Neural cell (in vitro differentiated cells): ENCODE measurements at regions not wholly inside any gene's neighbourhood (a gene's known extent, or its start where the extent isn't known, plus 50 kb on each side); places are given as distances from the start of the nearest gene placed in this dataset.

ENCODE experiments used
- H2AFZ ChIP-seq: fragments of 200-600, 300-800 bp; sonication (generic), shearing (Covaris generic); 2 replicates; pipeline ENCODE4 v1.6.0; 2014; ENCODE audit warnings: low read depth, mild to moderate bottlenecking, antibody characterized with exemption, low read length, moderate library complexity
- H3F3A ChIP-seq: fragments of 200-600 bp; shearing (Covaris generic); 2 replicates; pipeline ENCODE4 v1.6.1; 2016; ENCODE audit warnings: mild to moderate bottlenecking, moderate library complexity, mixed read lengths, antibody characterized with exemption, low read length; ENCODE audit not compliant: insufficient read depth, poor library complexity, severe bottlenecking
- H3K27ac ChIP-seq: fragments of 200-600, 300-800 bp; sonication (generic), shearing (Covaris generic); 2 replicates; pipeline ENCODE4 v1.5.1; 2014; ENCODE audit warnings: mild to moderate bottlenecking, low read length, moderate library complexity
- H3K27me3 ChIP-seq: fragments of 300-800, 200-600 bp; sonication (generic), shearing (Covaris generic); 2 replicates; pipeline ENCODE4 v1.6.0; 2014; ENCODE audit warnings: mild to moderate bottlenecking, low read depth, low read length, moderate library complexity; ENCODE audit not compliant: insufficient read depth
- H3K36me3 ChIP-seq: fragments of 300-800, 200-600 bp; sonication (generic), shearing (Covaris generic); 2 replicates; pipeline ENCODE4 v1.5.1; 2014; ENCODE audit warnings: mild to moderate bottlenecking, antibody characterized with exemption, low read length, moderate library complexity; ENCODE audit not compliant: insufficient read depth
- H3K4me2 ChIP-seq: fragments of 300-800, 200-600 bp; sonication (generic), shearing (Covaris generic); 2 replicates; pipeline ENCODE4 v1.6.0; 2014; ENCODE audit warnings: mild to moderate bottlenecking, low read length
- H3K4me3 ChIP-seq: fragments of 300-800, 200-600 bp; sonication (generic), shearing (Covaris generic); 2 replicates; pipeline ENCODE4 v1.5.1; 2014; ENCODE audit warnings: mild to moderate bottlenecking, low read length, moderate library complexity
- H3K79me2 ChIP-seq: fragments of 200-600 bp; shearing (Covaris generic); replicated peaks from 2 replicates; pipeline ENCODE4 v1.6.0; 2014; ENCODE audit warnings: mild to moderate bottlenecking, low read length, moderate library complexity; ENCODE audit not compliant: insufficient read depth
- H3K9ac ChIP-seq: fragments of 300-800, 200-600 bp; sonication (generic), shearing (Covaris generic); 2 replicates; pipeline ENCODE4 v1.6.1; 2016; ENCODE audit warnings: mild to moderate bottlenecking, low read length, mixed read lengths
- H3K9me2 ChIP-seq: fragments of 200-600 bp; shearing (Covaris generic); 2 replicates; pipeline ENCODE4 v1.6.1; 2016; ENCODE audit warnings: mild to moderate bottlenecking, low read length, mixed read lengths; ENCODE audit not compliant: insufficient read depth
- H3K9me3 ChIP-seq: fragments of 200-600, 300-800 bp; sonication (generic), shearing (Covaris generic); 2 replicates; pipeline ENCODE4 v1.6.1; 2016; ENCODE audit warnings: mild to moderate bottlenecking, mixed run types, low read length, moderate library complexity, mixed read lengths
- H4K20me1 ChIP-seq: fragments of 200-600 bp; shearing (Covaris generic); 2 replicates; pipeline ENCODE4 v1.6.1; 2016; ENCODE audit warnings: mild to moderate bottlenecking, mixed run types; ENCODE audit not compliant: insufficient read depth
- CTCF ChIP-seq: fragments of 450-650 bp; IDR thresholded peaks from 2 replicates; pipeline ENCODE4 v1.5.1; 2014; ENCODE audit warnings: antibody characterized with exemption, mild to moderate bottlenecking, moderate library complexity; ENCODE audit not compliant: poor library complexity, severe bottlenecking
- EP300 ChIP-seq: fragments of 450-650 bp; conservative IDR thresholded peaks from 2 replicates; pipeline ENCODE4 v1.6.1; 2014; ENCODE audit warnings: antibody characterized with exemption, mild to moderate bottlenecking, moderate library complexity; ENCODE audit not compliant: poor library complexity, severe bottlenecking
- EZH2 ChIP-seq: fragments of 200-600, 300-800 bp; shearing (Covaris generic), sonication (generic); IDR thresholded peaks from 2 replicates; pipeline ENCODE4 v1.6.1; 2014; ENCODE audit warnings: antibody characterized with exemption, low read length, borderline replicate concordance, mild to moderate bottlenecking; ENCODE audit not compliant: insufficient read depth, poor library complexity, severe bottlenecking
- MXI1 ChIP-seq: fragments of 450-650 bp; conservative IDR thresholded peaks from 2 replicates; pipeline ENCODE4 v1.6.1; 2014; ENCODE audit warnings: antibody characterized with exemption, mild to moderate bottlenecking; ENCODE audit not compliant: poor library complexity, severe bottlenecking
- POLR2AphosphoS5 ChIP-seq: IDR thresholded peaks from 2 replicates; pipeline ENCODE4 v1.6.1; 2012
- RAD21 ChIP-seq: fragments of 450-650 bp; conservative IDR thresholded peaks from 2 replicates; pipeline ENCODE4 v1.6.1; 2014; ENCODE audit warnings: antibody characterized with exemption, mild to moderate bottlenecking, moderate library complexity
- REST ChIP-seq: IDR thresholded peaks from 2 replicates; pipeline ENCODE4 v1.6.1; 2012; ENCODE audit warnings: borderline replicate concordance
- SMC3 ChIP-seq: fragments of 450-650 bp; conservative IDR thresholded peaks from 2 replicates; pipeline ENCODE4 v1.6.1; 2014; ENCODE audit warnings: antibody characterized with exemption, mild to moderate bottlenecking, moderate library complexity; ENCODE audit not compliant: poor library complexity
- TAF1 ChIP-seq: IDR thresholded peaks from 2 replicates; pipeline ENCODE4 v1.6.1; 2012; ENCODE audit warnings: low read depth

- Histone ChIP-seq H3K4me3 (no peak overlapping the region), H3K9me2 (no peaks in the 10 kb centered on the region), H3K4me2 (no peak overlapping the region), H4K20me1 (no peaks in the 10 kb centered on the region), H3K36me3 (no peaks in the 10 kb centered on the region), H3K9me3 (no peaks in the 10 kb centered on the region), H2AFZ (no peak overlapping the region), H3K9ac (no peak overlapping the region), H3K27me3 (no peaks in the 10 kb centered on the region), H3K79me2 (no peaks in the 10 kb centered on the region), H3F3A (no peaks in the 10 kb centered on the region), H3K27ac (no peak overlapping the region)
- TF ChIP-seq RAD21, result no peak
- no peak for TF ChIP-seq EZH2
- TF ChIP-seq TAF1, result no peak
- no peak for TF ChIP-seq POLR2AphosphoS5
- TF ChIP-seq EP300, result no peak
- TF ChIP-seq REST, result no peak
- no peak for TF ChIP-seq SMC3
- TF ChIP-seq CTCF, result no peak
- no peak for TF ChIP-seq MXI1
Observed at GRCh38 chrX:131801066-131801465, 222.0 kb upstream of the STK26 start.

- Histone ChIP-seq H3K27ac (no peak overlapping the region), H3K9ac (no peak overlapping the region), H3F3A (no peaks in the 10 kb centered on the region), H3K27me3 (no peaks in the 10 kb centered on the region), H2AFZ (no peak overlapping the region), H3K4me2 (no peak overlapping the region), H3K4me3 (no peak overlapping the region), H3K9me2 (no peaks in the 10 kb centered on the region), H3K9me3 (no peaks in the 10 kb centered on the region), H3K79me2 (no peaks in the 10 kb centered on the region), H3K36me3 (no peaks in the 10 kb centered on the region), H4K20me1 (no peaks in the 10 kb centered on the region)
- TF ChIP-seq MXI1 (no peak), RAD21 (no peak), EP300 (no peak), EZH2 (no peak)
Observed at GRCh38 chrX:131801911-131802310, 221.2 kb upstream of the STK26 start.
